Ovary (tissue), 3 donors: ENCODE measurements at regions not wholly inside any gene's neighbourhood (a gene's known extent, or its start where the extent isn't known, plus 50 kb on each side); places are given as distances from the start of the nearest gene placed in this dataset.

Experiments
- CTCF ChIP-seq, 3 donors: fragments of 450-650 bp in 2 of 3; fragments of 200-600 bp in 1 of 3; IDR thresholded peaks; one replicate each; pipeline versions ENCODE4 v1.5.1 to v1.8.0; 2016 to 2022; ENCODE audit warnings: antibody characterized with exemption in 3 of 3, mild to moderate bottlenecking in 1 of 3
- EP300 ChIP-seq: sonication (generic); formaldehyde crosslinking; IDR thresholded peaks from one replicate; pipeline ENCODE4 v1.6.1; 2017; ENCODE audit warnings: antibody characterized with exemption
- POLR2A ChIP-seq: fragments of 450-650 bp; IDR thresholded peaks from one replicate; pipeline ENCODE4 v1.6.1; 2017; ENCODE audit warnings: antibody characterized with exemption, mild to moderate bottlenecking, moderate library complexity
- donor health status: DM: no; HTN: no; CAD: no.

- TF ChIP-seq CTCF (IDR thresholded peaks at IDR 0.05) (no peak), POLR2A (no peak), EP300 (no peak)
These were observed 441.6 kb downstream of the CETN3 start for GRCh38 chr5:89967771-89968444.
